ENCODE measurements at regions not wholly inside any gene's neighbourhood (a gene's known extent, or its start where the extent isn't known, plus 50 kb on each side); places are given as distances from the start of the nearest gene placed in this dataset.

GRCh38 chr13:22427066-22427465, 753.7 kb upstream of the SGCG start:
- Histone ChIP-seq H3K9me3 (ENCODE audit: control insufficient read depth in 1 of 2, insufficient read depth in 1 of 2, low read depth in 1 of 2, low read length in 2 of 2) (no peaks in the 10 kb centered on the region), H4K20me1 (ENCODE audit: insufficient read depth) (no peaks in the 10 kb centered on the region), H3K27ac (ENCODE audit: low read depth, low read length) (no peak overlapping the region), H3K9ac (ENCODE audit: low read length) (no peak overlapping the region), H3K4me1 (ENCODE audit: control insufficient read depth in 1 of 2, insufficient read depth in 2 of 2, low read length in 2 of 2) (no peaks in the 10 kb centered on the region), H3K9me2 (ENCODE audit: insufficient read depth) (no peaks in the 10 kb centered on the region), H3K27me3 (ENCODE audit: insufficient read depth, low read length) (no peaks in the 10 kb centered on the region), H2AFZ (ENCODE audit: low read depth, low read length, poor library complexity, severe bottlenecking) (no peak overlapping the region), H3K4me3 (replicated peaks in 1 of 2; ENCODE audit: low read depth in 1 of 2, low read length in 2 of 2) (no peak overlapping the region), H3K4me2 (ENCODE audit: low read length) (no peak overlapping the region), H3K36me3 (ENCODE audit: control insufficient read depth in 1 of 2, insufficient read depth in 2 of 2, low read length in 2 of 2) (no peaks in the 10 kb centered on the region), H3K79me2 (ENCODE audit: insufficient read depth, low read length) (no peaks in the 10 kb centered on the region)
- RAD21 ChIA-PET (ENCODE audit: low non-redundant PET in 1 of 2, low total read pairs in 2 of 2, uncharacterized antibody in 2 of 2, unreplicated experiment in 2 of 2) = no interaction called here
- TF ChIP-seq RAD21 (IDR thresholded peaks at IDR 0.05; ENCODE audit: low read depth) (no peak), POLR2A (IDR thresholded peaks at IDR 0.05; ENCODE audit: borderline replicate concordance, extremely low read depth, insufficient read depth, insufficient read length) (no peak), SP1 (IDR thresholded peaks at IDR 0.05; ENCODE audit: low read depth) (no peak), EZH2 (IDR thresholded peaks at IDR 0.05) (no peak), REST (IDR thresholded peaks at IDR 0.05; ENCODE audit: low read depth) (no peak), FOSL1 (IDR thresholded peaks at IDR 0.05; ENCODE audit: low read depth) (no peak)
- BruUV-seq (replicated peaks) = no TSS peak
- POLR2A ChIA-PET = no interaction called here
- DNase-seq (ENCODE audit: low read depth, low spot score) (no peak), ATAC-seq (no peak)
- intact Hi-C loops (cut with micrococcal nuclease) = no loop called here
- CTCF ChIA-PET = no interaction called here

- no peaks in the 10 kb centered on the region for H3K36me3 ChIP-seq (ENCODE audit: control insufficient read depth in 1 of 2, insufficient read depth in 2 of 2, low read length in 2 of 2)
- no peak overlapping the region for H2AFZ ChIP-seq (ENCODE audit: low read depth, low read length, poor library complexity, severe bottlenecking)
- no peaks in the 10 kb centered on the region for H3K27me3 ChIP-seq (ENCODE audit: insufficient read depth, low read length)
- no peak overlapping the region for H3K9ac ChIP-seq (ENCODE audit: low read length)
- no peaks in the 10 kb centered on the region for H3K79me2 ChIP-seq (ENCODE audit: insufficient read depth, low read length)
- H3K4me1 ChIP-seq (ENCODE audit: control insufficient read depth in 1 of 2, insufficient read depth in 2 of 2, low read length in 2 of 2) = no peaks in the 10 kb centered on the region
- H3K9me3 ChIP-seq (ENCODE audit: control insufficient read depth in 1 of 2, insufficient read depth in 1 of 2, low read depth in 1 of 2, low read length in 2 of 2) = no peaks in the 10 kb centered on the region
- no peak for DNase-seq (ENCODE audit: low read depth, low spot score)
- ChIA-PET RAD21 (ENCODE audit: low non-redundant PET in 1 of 2, low total read pairs in 2 of 2, uncharacterized antibody in 2 of 2, unreplicated experiment in 2 of 2) (no interaction called here), CTCF (no interaction called here), POLR2A (no interaction called here)
- H3K27ac ChIP-seq (ENCODE audit: low read depth, low read length) = no peak overlapping the region
- intact Hi-C loops (cut with micrococcal nuclease) = no loop called here
- no peaks in the 10 kb centered on the region for H4K20me1 ChIP-seq (ENCODE audit: insufficient read depth)
- no peak overlapping the region for H3K4me3 ChIP-seq (replicated peaks in 1 of 2; ENCODE audit: low read depth in 1 of 2, low read length in 2 of 2)
- no TSS peak for BruUV-seq (replicated peaks)
- no peaks in the 10 kb centered on the region for H3K9me2 ChIP-seq (ENCODE audit: insufficient read depth)
- H3K4me2 ChIP-seq (ENCODE audit: low read length) = no peak overlapping the region
- ATAC-seq = no peak
- no peak for TF ChIP-seq CBX3 (IDR thresholded peaks at IDR 0.05; ENCODE audit: low read depth)
- no peak for TF ChIP-seq ATF3 (IDR thresholded peaks at IDR 0.05)
- no peak for TF ChIP-seq ZFX (IDR thresholded peaks at IDR 0.05)
- TF ChIP-seq EZH2 (IDR thresholded peaks at IDR 0.05) = no peak
- TF ChIP-seq CTCF (IDR thresholded peaks at IDR 0.05 in 2 of 3, conservative IDR thresholded peaks at IDR 0.05 in 1 of 3; ENCODE audit: borderline replicate concordance in 1 of 3, insufficient read depth in 1 of 3, low read depth in 2 of 3, low read length in 2 of 3) = no peak
- no peak for TF ChIP-seq RAD21 (IDR thresholded peaks at IDR 0.05; ENCODE audit: low read depth)
- no peak for TF ChIP-seq ZNF274 (IDR thresholded peaks at IDR 0.05; ENCODE audit: low read depth, low read length)
- no peak for TF ChIP-seq SIN3A (IDR thresholded peaks at IDR 0.05; ENCODE audit: low read depth)
- TF ChIP-seq EGR1 (IDR thresholded peaks at IDR 0.05; ENCODE audit: low read depth) = no peak
- TF ChIP-seq JUND (IDR thresholded peaks at IDR 0.05) = no peak
- TF ChIP-seq ZBTB33 (IDR thresholded peaks at IDR 0.05; ENCODE audit: extremely low read depth, insufficient replicate concordance, low read length) = no peak
- no peak for TF ChIP-seq SP1 (IDR thresholded peaks at IDR 0.05; ENCODE audit: low read depth)
Measured at GRCh38 chr13:22427783-22428182, 753.0 kb upstream of the SGCG start.

Data from HCT116 (cell line).